ENCODE measurements at regions not wholly inside any gene's neighbourhood (a gene's known extent, or its start where the extent isn't known, plus 50 kb on each side); places are given as distances from the start of the nearest gene placed in this dataset.

- no peak for DNase-seq
Observed at GRCh38 chr11:134906356-134906955, 494.4 kb upstream of the B3GAT1 start.

GRCh38 chr11:134905928-134906327, 493.9 kb upstream of the B3GAT1 start:
- DNase-seq = no peak

GRCh38 chr11:134905517-134905916, 493.5 kb upstream of the B3GAT1 start:
- no peak for DNase-seq

- no peak for DNase-seq
Observed at GRCh38 chr11:134904103-134904790, 492.2 kb upstream of the B3GAT1 start.

- DNase-seq = no peak
Observed at GRCh38 chr11:134901955-134902918, 490.2 kb upstream of the B3GAT1 start.

GRCh38 chr11:134901542-134901941, 489.5 kb upstream of the B3GAT1 start:
- no peak for DNase-seq

GRCh38 chr11:134893810-134894685, 482.0 kb upstream of the B3GAT1 start:
- DNase-seq = no peak

- DNase-seq = no peak
Observed at GRCh38 chr11:134890446-134890845, 478.4 kb upstream of the B3GAT1 start.

GRCh38 chr11:134889832-134890231, 477.8 kb upstream of the B3GAT1 start:
- no peak for DNase-seq

GRCh38 chr11:134888821-134889220, 476.8 kb upstream of the B3GAT1 start:
- DNase-seq = no peak

GRCh38 chr11:134887896-134888295, 475.9 kb upstream of the B3GAT1 start:
- no peak for DNase-seq

GRCh38 chr11:134883484-134883883, 471.4 kb upstream of the B3GAT1 start:
- DNase-seq = no peak

- DNase-seq = no peak
Observed at GRCh38 chr11:134882671-134883297, 470.7 kb upstream of the B3GAT1 start.

- DNase-seq = no peak
Observed at GRCh38 chr11:134882141-134882540, 470.1 kb upstream of the B3GAT1 start.

- DNase-seq = no peak
Observed at GRCh38 chr11:134880788-134881187, 468.7 kb upstream of the B3GAT1 start.

GRCh38 chr11:134879931-134880330, 467.9 kb upstream of the B3GAT1 start:
- no peak for DNase-seq

- no peak for DNase-seq
Observed at GRCh38 chr11:134879341-134879740, 467.3 kb upstream of the B3GAT1 start.

- no peak for DNase-seq
Observed at GRCh38 chr11:134878785-134879184, 466.7 kb upstream of the B3GAT1 start.

GRCh38 chr11:134876226-134876625, 464.2 kb upstream of the B3GAT1 start:
- DNase-seq = no peak

GRCh38 chr11:134866981-134867675, 455.1 kb upstream of the B3GAT1 start:
- DNase-seq = no peak

- DNase-seq = no peak
Observed at GRCh38 chr11:134866215-134866614, 454.2 kb upstream of the B3GAT1 start.

All from suppressor macrophage (primary cell).